ENCODE measurements at regions not wholly inside any gene's neighbourhood (a gene's known extent, or its start where the extent isn't known, plus 50 kb on each side); places are given as distances from the start of the nearest gene placed in this dataset.

- DNase-seq, result no peak
Observed at GRCh38 chr16:87219287-87219909, 97.8 kb downstream of the C16orf95 start.

GRCh38 chr16:87221633-87222032 lies 95.6 kb downstream of the C16orf95 start:
- no peak for DNase-seq

- DNase-seq, result no peak
Observed at GRCh38 chr16:87222335-87222734, 94.9 kb downstream of the C16orf95 start.

GRCh38 chr16:87223656-87224248 lies 93.4 kb downstream of the C16orf95 start:
- DNase-seq, result no peak

GRCh38 chr16:87226926-87227295 lies 90.3 kb downstream of the C16orf95 start:
- DNase-seq, result no peak

GRCh38 chr16:87227296-87227951 lies 89.8 kb downstream of the C16orf95 start:
- DNase-seq, result no peak

- no peak for DNase-seq
Observed at GRCh38 chr16:87228363-87228762, 88.8 kb downstream of the C16orf95 start.

GRCh38 chr16:87229230-87230188 lies 87.7 kb downstream of the C16orf95 start:
- no peak for DNase-seq

GRCh38 chr16:87230571-87230970 lies 86.6 kb downstream of the C16orf95 start:
- DNase-seq, result no peak

- DNase-seq, result no peak
Observed at GRCh38 chr16:87231295-87231694, 85.9 kb downstream of the C16orf95 start.

GRCh38 chr16:87231911-87232310 lies 85.3 kb downstream of the C16orf95 start:
- DNase-seq, result no peak

- DNase-seq, result no peak
Observed at GRCh38 chr16:87233928-87234327, 83.3 kb downstream of the C16orf95 start.

- DNase-seq, result no peak
Observed at GRCh38 chr16:87234601-87235000, 82.6 kb downstream of the C16orf95 start.

GRCh38 chr16:87235810-87236515 lies 81.2 kb downstream of the C16orf95 start:
- DNase-seq, result no peak

GRCh38 chr16:87236516-87237115 lies 80.6 kb downstream of the C16orf95 start:
- DNase-seq, result no peak

- no peak for DNase-seq
Observed at GRCh38 chr16:87238361-87238715, 78.9 kb downstream of the C16orf95 start.

GRCh38 chr16:87239545-87239944 lies 77.6 kb downstream of the C16orf95 start:
- no peak for DNase-seq

- no peak for DNase-seq
Observed at GRCh38 chr16:87240211-87241136, 76.7 kb downstream of the C16orf95 start.

GRCh38 chr16:87241137-87241771 lies 75.9 kb downstream of the C16orf95 start:
- no peak for DNase-seq

GRCh38 chr16:87243478-87243877 lies 73.7 kb downstream of the C16orf95 start:
- DNase-seq, result no peak
